GM18870 (cell line): ENCODE measurements at regions not wholly inside any gene's neighbourhood (a gene's known extent, or its start where the extent isn't known, plus 50 kb on each side); places are given as distances from the start of the nearest gene placed in this dataset.

Experiments
- ATAC-seq: cut with Tn5 transposase; IDR thresholded peaks from one replicate; pipeline ENCODE4 v1.9.1; 2021; ENCODE audit warnings: moderate library complexity; ENCODE audit not compliant: unreplicated experiment

- peak; percentile 95 for ATAC-seq
Measured at GRCh38 chr7:97601931-97602457, 129.9 kb upstream of the TAC1 start.

- ATAC-seq, result no peak
Measured at GRCh38 chr7:97620495-97620894, 111.4 kb upstream of the TAC1 start.

GRCh38 chr7:97623333-97623732 lies 108.6 kb upstream of the TAC1 start:
- ATAC-seq, result peak; percentile 98

GRCh38 chr7:97630116-97630515 lies 101.8 kb upstream of the TAC1 start:
- ATAC-seq, result no peak

GRCh38 chr7:97635622-97636021 lies 96.3 kb upstream of the TAC1 start:
- ATAC-seq, result no peak

GRCh38 chr7:97639036-97639435 lies 92.8 kb upstream of the TAC1 start:
- no peak for ATAC-seq

- no peak for ATAC-seq
Measured at GRCh38 chr7:97659363-97660045, 72.4 kb upstream of the TAC1 start.

GRCh38 chr7:97667359-97667758 lies 64.5 kb upstream of the TAC1 start:
- no peak for ATAC-seq

- no peak for ATAC-seq
Measured at GRCh38 chr7:97671571-97671970, 60.3 kb upstream of the TAC1 start.

GRCh38 chr7:97680622-97681021 lies 51.3 kb upstream of the TAC1 start:
- no peak for ATAC-seq
